GM18861 (cell line): ENCODE measurements at regions not wholly inside any gene's neighbourhood (a gene's known extent, or its start where the extent isn't known, plus 50 kb on each side); places are given as distances from the start of the nearest gene placed in this dataset.
"Not testable (repeated sequence)": the region's sequence is repeated elsewhere in the genome, so short reads cannot be mapped to it uniquely, and the experiment has no call there.

Source experiments
- ATAC-seq: cut with Tn5 transposase; IDR thresholded peaks from one replicate; pipeline ENCODE4 v1.9.1; 2021; ENCODE audit not compliant: unreplicated experiment

DNA sequence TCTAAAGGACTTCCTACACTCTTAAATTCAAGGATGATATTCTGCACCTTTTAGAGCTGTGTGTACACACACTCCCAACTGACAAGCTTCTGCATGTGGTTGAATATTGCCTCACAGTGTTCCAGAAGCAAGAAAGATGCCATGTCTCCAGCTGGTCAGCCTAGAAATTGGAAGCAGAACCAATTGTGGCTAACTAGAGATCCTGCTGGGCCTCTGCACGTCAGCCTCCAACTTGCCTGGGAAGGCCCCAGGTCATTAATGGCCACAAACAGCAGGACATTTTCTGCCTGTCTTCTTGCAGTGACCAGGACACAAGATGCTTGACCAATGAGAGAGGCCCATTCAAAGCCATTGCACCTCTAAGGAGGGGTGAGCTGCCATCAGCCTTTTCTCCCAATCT lies 571.9 kb upstream of the BRINP1 start:
- ATAC-seq = no peak

DNA sequence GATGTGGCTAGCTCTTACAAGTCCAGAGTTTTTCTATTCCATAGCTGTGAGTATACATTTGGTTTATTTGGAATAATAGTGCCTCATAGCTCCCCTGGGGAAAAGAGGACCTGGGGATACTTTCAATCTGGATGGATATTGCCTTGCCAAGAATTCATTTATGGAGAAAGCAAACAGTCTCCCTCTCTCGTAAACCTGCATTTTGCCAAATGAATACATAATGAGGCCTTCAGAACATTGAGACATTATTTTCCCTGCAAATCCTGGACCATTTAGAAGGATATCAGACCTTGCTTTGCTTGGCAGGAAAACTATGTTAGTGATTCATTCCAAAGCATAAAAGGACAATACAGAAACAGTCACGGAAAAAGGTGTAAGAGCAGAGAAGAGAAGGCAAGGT lies 569.6 kb upstream of the BRINP1 start:
- ATAC-seq = no peak

DNA sequence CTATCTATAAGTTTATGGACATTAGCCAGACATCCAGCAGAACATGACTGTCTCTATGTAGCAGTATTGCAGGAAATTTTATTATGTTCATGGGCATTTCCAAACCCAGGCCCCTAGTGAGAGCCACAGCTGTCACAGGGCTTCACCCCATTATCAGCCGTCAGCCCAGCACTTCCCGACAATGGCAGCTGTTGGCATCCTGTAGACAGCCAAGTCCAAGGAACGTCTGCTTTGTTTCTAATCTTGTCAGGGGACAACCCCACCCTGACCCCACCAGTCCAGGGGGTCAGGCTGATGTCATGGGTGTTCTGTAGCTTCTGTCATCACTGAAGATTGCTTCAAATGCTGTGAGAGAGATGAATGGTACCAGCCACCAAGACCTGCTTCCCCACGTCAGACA lies 565.3 kb upstream of the BRINP1 start:
- ATAC-seq = no peak

DNA sequence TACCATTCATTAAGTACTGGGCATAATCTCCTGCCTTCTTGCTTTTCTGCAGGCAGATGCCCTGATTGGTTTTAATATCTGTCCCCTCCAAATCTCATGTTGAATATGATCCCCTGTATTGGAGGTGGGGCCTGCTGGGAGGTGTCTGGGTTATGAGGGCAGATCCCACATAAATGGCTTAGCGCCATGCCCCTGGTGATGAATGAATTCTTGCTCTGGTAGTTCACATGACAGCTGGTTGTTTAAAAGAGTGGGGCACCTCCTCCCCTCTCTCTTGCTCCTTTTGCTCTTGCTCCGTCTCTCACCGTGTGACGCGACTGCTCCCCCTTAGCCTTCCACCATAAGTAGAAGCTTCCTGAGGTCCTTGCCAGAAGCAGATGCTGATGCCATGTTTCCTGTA lies 564.0 kb upstream of the BRINP1 start:
- no peak for ATAC-seq

DNA sequence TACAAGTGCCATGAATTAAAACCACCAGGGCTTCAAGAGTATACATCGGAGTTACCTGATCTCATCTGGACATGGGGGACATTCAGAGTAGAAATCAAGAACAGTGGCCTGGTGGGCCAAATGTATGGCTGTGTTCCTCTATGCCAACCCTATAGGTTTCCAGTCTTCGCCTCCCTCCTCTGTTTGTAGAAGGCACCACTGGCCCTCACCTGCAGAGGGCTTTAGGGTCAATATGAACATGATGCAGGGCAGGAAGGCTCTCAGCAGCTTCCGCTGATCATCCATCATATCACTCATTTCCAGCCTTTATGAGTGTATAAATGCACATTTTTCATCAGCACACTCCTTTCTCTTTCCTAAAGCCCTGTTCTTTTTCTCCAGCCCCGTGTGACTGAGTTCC lies 555.5 kb upstream of the BRINP1 start:
- no peak for ATAC-seq

DNA sequence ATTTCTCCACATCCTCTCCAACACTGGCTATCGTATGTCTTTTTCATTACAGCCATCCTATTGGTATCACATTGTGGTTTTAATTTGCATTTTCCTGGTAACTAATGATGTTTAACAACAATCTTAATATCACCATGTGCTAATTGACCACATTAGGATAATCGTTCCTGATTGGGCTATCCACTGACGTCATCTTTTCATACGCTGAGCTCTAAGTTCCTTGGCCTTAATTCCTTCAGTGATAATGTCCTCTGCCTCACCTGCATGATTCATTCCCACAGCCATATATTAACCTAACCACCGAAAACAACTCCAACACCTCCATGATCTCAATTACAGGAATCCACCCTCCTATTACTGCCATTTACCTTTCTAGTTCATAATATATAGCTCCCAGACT lies 547.9 kb upstream of the BRINP1 start:
- ATAC-seq = no peak

DNA sequence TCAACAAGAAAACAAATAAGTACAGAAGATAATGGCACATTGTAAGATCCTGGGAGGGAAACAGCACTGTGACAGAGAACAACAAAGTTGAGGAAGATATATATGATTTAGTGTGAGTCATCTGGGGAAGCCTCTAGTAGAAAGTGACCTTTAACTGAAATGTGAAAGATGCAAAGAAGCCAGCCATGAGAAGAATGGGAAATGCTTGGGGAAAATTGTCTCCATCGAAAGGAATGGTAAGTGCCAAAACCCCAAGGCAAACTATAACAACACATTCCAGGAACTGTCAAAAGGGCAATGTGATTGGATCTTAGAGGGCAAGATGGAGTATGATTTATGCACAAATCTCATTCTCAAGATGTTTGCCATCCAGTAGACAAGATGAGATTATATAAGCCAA lies 537.8 kb upstream of the BRINP1 start:
- no peak for ATAC-seq

DNA sequence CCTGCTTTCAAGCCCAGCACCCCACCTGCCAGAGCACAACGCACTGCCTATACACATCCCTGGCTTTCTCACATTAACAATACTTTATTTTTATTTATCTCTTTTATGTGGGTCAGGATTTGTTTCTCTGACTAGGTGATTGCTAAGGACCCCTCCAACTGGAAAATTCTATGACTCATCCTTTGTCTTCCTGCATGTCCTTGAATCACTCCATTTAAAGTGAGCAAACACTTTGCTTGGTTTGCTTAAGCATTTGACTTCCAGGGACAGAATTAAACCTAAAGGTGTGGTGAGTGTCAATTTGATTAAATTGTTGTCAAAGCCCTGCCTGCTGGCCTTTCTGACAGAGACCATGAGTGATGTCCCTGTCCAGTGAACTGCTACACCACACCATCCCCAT lies 536.5 kb upstream of the BRINP1 start:
- ATAC-seq = no peak

DNA sequence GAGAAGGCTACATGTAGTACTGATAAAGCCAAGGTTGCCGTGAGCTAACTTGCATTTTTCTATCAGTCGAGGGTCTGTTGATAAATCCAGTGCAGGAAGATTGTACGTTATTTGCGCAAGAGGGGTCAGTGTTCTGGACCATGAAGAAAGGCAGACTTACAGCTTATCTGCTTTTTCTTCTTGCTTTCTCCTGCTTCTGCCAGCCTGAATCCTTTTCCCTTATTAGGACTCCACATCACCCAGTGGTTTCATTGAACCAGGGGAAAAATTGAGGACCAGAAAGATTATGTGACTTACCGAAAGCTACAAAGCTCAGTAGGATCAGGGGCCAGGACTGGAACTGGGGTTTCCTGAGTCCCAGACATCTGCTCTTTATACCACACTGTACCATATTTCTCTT lies 534.6 kb upstream of the BRINP1 start:
- ATAC-seq = no peak

DNA sequence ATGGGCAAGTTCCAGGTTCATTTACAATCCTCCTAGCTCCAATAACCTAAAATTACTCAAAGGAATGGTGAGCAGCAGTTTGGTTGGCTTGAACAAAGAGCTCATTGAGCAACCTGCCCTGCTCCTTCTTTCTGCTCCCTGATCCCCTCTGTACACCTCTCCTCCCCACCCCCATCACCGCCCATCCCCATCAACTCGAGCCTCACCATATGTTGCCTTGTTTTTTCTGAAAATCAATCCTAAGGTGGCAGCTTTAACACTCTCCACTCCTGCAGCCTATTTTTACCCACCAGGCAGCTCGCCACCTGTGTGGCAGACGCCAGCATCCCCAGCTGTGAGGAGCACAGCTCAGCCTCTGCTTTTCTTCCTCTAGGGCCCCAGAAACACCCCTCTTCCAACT lies 533.4 kb upstream of the BRINP1 start:
- no peak for ATAC-seq

DNA sequence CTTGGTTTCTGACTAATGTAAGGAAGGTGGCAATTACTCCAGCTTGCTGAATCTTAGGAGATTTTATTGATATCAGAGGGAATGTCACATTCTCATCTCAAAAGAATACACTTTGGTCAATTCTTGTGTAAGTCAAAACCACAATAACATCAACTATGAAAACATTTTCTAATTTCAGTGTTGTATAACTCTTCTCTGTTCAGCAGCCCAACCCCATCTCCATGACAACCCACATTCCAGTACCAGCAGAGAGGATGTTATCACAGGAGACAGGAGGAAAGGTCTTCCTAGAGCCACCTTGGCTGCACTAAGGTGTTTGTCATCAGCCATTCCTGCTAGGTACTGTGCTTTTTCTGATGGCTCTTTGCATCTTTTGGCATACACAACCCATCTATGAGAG lies 529.1 kb upstream of the BRINP1 start:
- no peak for ATAC-seq

DNA sequence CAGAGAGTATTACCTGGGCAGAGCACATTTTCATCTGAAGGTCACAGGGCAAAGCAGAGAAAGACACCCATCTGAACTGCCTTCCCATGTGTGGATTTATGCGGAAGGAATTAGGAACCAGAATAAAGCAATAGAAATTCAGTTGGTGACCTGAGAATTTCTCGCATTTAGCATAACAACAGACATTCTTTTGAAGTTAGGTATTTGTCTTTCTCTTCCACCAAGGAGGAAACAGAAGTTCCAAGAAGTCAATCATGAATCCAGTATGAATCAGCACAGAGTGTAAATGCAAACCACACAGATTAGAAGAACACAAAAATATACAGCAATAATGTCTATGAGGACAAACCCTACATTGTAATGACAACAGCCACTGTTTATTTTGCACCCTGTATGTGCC lies 515.2 kb upstream of the BRINP1 start:
- ATAC-seq = no peak

DNA sequence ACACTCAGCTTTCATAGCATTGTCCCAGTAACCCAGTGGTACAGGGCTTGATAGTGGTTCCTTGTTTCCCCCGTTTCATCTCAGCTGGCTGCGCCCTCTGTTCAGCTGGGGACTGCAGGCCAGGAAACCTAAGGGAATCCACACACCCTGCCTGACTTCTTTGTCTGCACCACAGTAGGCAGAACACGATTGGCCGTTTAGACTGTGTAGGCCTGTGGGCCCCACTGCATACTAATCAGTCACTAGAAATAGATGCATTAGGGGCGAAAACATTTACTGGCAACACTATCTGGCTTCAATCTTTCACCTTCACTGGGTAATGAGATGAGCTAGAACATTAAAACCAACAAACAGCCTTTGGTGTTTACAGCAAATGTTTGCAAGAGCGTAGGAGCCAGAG lies 512.7 kb upstream of the BRINP1 start:
- ATAC-seq = no peak

DNA sequence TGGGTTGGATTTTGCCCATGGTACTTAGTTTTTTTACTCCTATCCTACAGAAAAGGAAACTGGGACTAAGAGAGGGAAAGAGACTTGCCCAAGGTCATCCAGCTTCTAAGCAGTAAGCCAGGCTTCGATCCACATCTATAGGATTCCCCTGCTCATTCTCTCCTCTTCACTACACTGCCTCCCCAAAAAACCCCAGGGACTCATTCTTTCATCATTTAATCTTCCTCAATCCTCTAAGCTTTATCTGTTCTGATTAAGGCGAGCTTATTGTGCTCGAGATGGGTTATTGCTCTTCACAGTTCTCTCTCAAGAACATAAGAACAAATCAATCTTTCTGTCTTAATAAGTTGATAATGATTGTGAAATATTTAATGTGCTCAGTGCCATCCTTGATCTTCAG lies 511.1 kb upstream of the BRINP1 start:
- no peak for ATAC-seq

DNA sequence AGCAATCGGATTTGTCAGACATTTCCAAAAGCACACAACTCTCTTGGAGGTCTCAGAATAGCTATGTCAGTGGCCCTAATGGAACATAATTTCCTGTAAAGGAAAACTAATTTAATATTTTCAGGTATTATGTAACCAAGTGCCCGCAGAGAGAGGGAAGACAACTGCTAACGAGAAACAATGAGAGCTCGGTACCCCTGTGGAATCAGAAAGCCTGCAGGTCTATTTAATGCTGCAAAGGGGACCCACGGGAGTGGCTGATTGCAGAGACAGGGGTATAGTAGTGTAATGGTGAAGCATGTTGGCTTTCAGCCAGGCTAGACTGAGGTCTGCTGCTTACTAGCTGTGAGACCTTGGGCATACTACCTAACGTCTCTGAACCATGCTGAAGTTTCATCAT lies 508.1 kb upstream of the BRINP1 start:
- ATAC-seq = no peak

DNA sequence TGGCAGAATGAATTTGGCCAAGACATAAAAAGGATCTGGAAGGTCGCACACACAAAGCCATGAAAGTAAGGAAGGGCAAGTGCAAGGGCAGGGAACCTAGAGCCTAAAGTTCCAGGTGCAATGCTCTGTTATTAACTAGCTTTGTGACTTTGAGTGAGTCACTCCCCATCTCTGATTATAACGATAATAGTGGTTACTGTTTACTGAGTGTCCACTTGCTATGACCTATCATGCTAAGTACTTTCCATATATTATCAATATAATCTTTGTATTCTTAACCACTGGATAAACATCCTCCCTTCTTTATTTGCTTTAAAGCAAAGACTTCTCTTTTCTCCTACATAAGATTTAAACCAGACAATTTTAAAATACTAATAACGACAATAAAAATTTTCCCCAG lies 504.6 kb upstream of the BRINP1 start:
- ATAC-seq = no peak

DNA sequence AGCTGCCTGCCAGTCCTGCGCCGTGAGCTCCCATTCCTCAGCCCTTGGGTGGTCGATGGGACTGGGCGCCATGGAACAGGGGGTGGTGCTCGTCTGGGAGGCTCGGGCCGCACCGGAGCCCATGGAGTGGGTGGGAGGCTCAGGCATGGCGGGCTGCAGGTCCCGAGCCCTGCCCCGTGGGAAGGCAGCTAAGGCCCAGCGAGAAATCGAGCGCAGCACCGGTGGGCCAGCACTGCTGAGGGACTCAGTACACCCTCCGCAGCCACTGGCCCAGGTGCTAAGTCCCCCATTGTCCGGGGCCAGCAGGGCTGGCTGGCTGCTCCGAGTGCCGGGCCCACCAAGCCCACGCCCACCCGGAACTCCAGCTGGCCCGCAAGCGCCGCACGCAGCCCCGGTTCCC lies 501.0 kb upstream of the BRINP1 start:
- not testable (repeated sequence) for ATAC-seq

DNA sequence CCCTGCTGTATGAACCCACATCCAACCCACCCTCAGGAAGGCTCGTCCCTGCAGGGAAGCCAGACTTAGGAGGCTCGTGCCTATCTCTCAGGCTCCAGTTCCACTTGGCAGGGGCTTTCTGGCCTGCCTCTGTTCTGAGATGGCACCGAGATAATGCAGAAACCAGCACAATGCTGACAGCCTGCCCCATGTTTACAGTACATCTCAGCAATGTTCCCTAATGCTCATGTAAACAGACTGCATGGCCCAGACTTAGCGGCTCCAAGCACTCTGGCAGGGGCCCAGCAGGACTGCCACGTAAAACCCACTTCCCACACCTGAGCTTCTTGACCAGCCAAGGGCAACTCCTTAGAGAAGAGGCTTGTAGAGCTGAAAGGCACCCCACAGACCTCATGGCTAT lies 499.5 kb upstream of the BRINP1 start:
- no peak for ATAC-seq

DNA sequence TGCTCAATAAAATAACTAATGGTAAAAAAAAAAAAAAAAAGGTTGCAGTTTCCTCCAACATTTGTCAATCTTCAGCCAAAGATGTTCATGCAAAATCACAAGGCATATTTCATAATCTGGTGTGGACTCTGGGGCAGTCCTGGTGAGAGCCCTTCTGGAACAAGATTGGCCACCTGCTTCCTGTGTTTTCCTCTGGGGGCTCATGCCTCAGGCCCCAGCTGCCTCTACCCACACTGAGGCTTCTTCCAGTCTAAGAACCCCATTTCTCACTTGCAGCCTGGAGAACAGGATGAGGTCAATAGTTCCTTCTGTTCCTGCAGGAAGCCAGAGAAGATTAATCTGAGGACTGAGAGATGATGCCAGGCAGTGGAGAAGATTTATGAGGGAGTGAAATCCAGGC lies 492.6 kb upstream of the BRINP1 start:
- ATAC-seq = no peak

DNA sequence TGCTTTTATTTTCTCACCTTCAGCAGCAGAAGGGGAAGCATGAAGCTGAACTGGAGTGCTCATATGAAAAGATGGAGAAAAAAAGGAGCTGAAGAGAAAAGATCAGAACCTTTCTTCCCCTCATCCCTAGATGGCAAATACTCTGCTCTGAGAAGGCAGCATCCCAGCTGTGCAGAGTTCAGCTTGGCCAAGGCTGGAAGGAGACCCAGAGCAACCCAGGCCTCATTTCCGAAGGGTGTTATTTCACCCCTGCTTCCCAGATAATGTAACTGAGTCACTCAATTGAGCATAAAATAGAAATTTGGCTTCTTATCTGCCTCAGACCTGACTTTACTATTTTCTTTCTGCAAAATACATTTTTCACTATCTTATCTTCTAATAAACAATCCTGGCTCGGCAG lies 489.9 kb upstream of the BRINP1 start:
- ATAC-seq = no peak

DNA sequence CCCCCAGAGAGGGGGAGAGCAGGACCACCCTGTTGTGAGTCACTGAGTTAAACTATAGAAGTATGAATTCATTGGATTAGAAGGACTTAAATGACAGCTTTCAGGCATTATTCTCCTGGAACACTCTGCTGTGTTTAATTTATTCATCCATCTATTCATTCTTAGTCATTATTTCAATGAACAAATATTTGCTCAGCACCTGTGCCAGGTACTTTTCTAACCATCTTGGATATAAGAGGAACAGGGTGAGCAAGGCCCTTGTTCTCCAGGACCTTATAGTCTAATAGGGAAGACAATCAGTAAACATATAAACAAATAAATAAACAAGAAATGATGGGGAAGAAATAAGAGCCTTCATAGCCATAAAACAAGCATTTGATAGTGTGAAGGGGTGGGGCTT lies 483.9 kb upstream of the BRINP1 start:
- no peak for ATAC-seq

DNA sequence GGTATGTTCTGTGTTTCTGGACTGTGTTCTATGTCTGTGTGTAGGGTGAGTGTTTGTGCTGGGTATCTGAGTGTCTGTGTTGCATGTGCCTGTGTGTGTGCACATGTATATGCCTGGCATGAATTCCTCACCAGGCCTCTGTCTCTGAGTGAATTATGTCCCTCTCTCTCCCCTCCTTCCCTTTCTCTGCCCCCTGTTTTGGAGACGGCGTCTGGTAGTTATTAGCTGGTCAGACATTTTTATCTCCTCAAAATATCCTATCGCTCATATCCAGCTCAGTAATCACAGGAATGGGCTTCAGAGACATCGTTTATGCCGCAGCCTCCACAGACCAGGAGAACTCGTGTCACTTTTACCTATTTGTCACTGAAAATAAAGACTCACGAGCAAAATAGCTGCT lies 483.2 kb upstream of the BRINP1 start:
- no peak for ATAC-seq

DNA sequence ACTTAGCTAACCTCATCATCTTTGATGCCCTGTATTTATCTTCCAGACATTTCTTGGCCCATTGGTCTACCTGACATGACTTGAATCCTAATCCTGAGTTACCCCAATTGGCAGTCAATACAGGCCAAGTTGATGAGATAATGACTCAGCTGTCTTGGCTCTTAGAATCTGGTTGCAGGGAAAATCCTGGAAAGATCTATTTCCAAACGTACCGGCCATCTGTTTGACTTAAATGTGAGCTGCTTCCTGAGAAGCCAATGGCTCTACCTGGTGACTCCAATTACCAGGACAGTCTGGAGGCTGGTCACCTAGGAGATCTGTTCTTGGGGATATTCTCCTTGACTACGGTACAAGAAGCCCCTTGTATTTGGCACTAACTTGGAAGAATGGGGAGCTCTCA lies 475.2 kb upstream of the BRINP1 start:
- ATAC-seq = no peak

DNA sequence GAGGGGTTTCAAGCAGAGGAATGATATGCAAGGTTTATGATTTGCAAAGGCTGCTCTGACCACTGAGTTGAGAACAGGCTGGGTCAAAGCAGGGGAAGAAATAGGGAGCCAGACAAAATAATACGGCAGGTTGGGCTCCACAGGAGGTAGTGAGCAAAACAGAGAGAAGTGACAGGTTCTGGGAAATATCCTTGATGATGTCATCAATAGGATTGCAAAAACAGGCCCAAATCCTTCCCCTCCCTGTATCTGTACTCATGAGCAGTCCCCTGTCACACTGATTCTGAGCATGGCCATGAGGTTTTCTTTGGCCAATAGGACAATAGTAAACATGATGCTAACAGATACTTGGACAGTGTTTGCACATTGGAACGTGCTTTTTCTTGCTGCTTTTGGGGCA lies 471.8 kb upstream of the BRINP1 start:
- ATAC-seq = no peak
